Astrocyte of the spinal cord (primary cell): ENCODE measurements at regions not wholly inside any gene's neighbourhood (a gene's known extent, or its start where the extent isn't known, plus 50 kb on each side); places are given as distances from the start of the nearest gene placed in this dataset.

Source experiments
- DNase-seq: peaks from one replicate; pipeline ENCODE4 v3.0.0; 2011; ENCODE audit warnings: low read depth, low spot score
- H3K4me3 ChIP-seq: 2 replicates; pipeline ENCODE4 v1.5.1; 2011; ENCODE audit warnings: low read depth, mild to moderate bottlenecking, low read length, moderate library complexity
- CTCF ChIP-seq: IDR thresholded peaks from 2 replicates; pipeline ENCODE4 v1.5.1; 2012; ENCODE audit warnings: low read depth, mild to moderate bottlenecking, low read length, inconsistent platforms
- in situ Hi-C: cut with HindIII; loops from 2 replicates; pipeline ENCODE4 v1.10.0; 2017; ENCODE audit warnings: low sequenced_read_pairs

GRCh38 chr10:9634466-9634865 is 1383.2 kb upstream of the CELF2 start:
- no peak overlapping the region for H3K4me3 ChIP-seq
- in situ Hi-C loops: no loop called here
- TF ChIP-seq CTCF: no peak
- DNase-seq: peak; percentile 87

DNA sequence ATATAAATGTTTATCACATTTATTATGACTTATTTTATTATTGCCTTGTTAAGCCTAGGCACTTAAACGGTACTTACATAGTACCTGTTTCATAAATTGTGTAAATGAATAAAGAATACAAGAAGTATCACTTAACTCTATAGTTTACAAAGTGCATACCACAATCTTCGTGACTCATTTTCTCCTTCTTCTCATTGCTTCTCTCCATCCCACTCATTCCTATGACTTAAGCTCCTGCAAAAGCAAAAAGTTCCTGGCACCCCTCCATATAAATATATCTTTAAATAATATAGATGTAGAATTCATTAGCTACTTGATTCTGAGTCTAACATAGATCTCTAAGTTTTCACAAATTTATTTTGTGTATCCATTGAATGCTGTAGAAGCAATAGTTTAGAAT is 1382.0 kb upstream of the CELF2 start:
- TF ChIP-seq CTCF: no peak
- no peak overlapping the region for H3K4me3 ChIP-seq
- peak; percentile 78 for DNase-seq
- in situ Hi-C loops: no loop called here

DNA sequence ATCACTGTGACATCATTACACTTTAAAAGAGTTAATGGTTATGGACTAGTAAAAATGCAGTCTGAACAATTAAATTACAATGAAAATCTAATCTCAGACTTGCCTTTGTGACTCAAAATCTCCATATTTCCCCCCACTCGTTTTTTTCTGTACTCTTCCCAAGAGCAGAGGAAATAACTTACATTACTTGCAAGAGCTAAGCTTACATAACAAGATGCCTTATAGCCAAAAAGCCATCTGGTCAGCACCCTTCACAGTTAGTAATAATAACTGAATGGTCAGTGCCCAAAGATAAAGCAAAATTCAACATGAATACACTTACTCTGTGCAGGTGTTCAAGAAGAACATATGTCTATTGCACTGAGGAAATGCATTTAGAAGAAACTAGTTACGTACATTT is 1381.5 kb upstream of the CELF2 start:
- no peak overlapping the region for H3K4me3 ChIP-seq
- in situ Hi-C loops: no loop called here
- TF ChIP-seq CTCF: no peak
- DNase-seq: no peak

DNA sequence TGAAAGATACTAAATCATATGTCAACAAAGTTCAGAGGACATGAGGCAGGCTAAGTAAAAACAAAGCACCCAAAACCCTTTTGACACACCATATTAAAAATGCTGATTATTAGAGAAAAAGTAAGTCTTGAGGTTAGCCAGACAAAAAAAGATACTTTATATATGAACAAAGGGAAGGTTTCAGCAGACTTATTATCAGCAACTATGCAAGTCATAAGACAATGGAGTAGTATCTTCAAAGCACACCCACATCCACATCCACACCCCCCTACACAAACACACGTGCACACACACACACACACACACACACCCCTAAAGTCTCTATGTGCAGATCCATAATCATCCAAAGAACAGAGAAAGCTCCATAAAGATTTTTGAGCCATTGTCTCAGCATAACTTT is 1373.9 kb upstream of the CELF2 start:
- in situ Hi-C loops: no loop called here
- no peak for TF ChIP-seq CTCF
- no peak for DNase-seq

GRCh38 chr10:9645404-9645803 is 1372.3 kb upstream of the CELF2 start:
- H3K4me3 ChIP-seq: no peak overlapping the region
- no peak for DNase-seq
- no peak for TF ChIP-seq CTCF
- in situ Hi-C loops: no loop called here

More for the DNA sequence above, 1373.9 kb upstream of the CELF2 start:
- no peak overlapping the region for H3K4me3 ChIP-seq

GRCh38 chr10:9645928-9646600 is 1371.6 kb upstream of the CELF2 start:
- in situ Hi-C loops: no loop called here
- H3K4me3 ChIP-seq: no peak overlapping the region
- no peak for DNase-seq
- TF ChIP-seq CTCF: no peak

DNA sequence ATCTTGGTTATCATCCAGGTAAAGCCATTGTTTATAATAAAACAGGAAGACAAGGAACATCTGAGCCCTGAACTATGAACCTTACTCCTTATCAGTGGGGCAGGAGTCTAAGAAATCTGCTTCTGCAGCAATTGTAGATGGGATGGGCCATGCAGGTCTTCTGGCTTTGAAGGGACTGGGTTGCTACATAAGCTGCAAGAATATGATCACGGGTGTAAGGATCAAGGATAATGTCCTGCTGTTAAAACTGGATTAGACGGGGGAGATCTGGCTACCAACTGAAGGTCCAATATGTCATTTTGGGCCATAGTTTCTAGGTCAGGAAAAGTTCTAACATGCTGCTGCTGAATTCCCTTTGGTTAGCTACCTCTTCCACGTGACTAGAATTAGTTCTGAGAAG is 1363.4 kb upstream of the CELF2 start:
- no peak for DNase-seq
- TF ChIP-seq CTCF: no peak
- H3K4me3 ChIP-seq: no peak overlapping the region
- in situ Hi-C loops: no loop called here
